ENCODE measurements at regions not wholly inside any gene's neighbourhood (a gene's known extent, or its start where the extent isn't known, plus 50 kb on each side); places are given as distances from the start of the nearest gene placed in this dataset.

DNA sequence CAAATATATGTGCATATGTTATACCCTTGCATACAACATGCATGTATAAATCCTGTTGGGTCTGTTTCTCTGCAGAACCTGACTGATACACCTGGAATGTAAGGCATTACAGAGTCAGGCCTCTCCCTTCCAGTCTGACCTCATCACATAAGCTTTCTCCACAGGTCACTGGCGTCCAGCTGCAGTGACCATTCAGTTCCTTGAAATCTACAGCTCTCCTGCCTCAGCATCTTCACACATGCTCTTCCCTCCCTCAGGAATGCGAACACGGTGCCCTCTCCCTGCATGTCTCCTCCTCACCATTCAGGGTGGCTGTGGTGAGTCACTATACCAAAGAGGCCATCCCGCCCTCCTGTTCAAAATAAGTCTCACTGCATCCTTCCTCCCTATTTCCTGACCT is 657.8 kb upstream of the B3GAT1 start:
- no peak for DNase-seq
- no peak for ATAC-seq
- TF ChIP-seq, protein P1, sequence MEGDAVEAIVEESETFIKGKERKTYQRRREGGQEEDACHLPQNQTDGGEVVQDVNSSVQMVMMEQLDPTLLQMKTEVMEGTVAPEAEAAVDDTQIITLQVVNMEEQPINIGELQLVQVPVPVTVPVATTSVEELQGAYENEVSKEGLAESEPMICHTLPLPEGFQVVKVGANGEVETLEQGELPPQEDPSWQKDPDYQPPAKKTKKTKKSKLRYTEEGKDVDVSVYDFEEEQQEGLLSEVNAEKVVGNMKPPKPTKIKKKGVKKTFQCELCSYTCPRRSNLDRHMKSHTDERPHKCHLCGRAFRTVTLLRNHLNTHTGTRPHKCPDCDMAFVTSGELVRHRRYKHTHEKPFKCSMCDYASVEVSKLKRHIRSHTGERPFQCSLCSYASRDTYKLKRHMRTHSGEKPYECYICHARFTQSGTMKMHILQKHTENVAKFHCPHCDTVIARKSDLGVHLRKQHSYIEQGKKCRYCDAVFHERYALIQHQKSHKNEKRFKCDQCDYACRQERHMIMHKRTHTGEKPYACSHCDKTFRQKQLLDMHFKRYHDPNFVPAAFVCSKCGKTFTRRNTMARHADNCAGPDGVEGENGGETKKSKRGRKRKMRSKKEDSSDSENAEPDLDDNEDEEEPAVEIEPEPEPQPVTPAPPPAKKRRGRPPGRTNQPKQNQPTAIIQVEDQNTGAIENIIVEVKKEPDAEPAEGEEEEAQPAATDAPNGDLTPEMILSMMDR (IDR thresholded peaks at IDR 0.05): no peak
- H3K36me3 ChIP-seq: no peaks in the 10 kb centered on the region
- H3K4me1 ChIP-seq: no peaks in the 10 kb centered on the region
- H3K4me3 ChIP-seq: no peak overlapping the region
- intact Hi-C loops (cut with DNase I): no loop called here
- peaks cover 0 to 11% (median 0%) of the 10 kb centered on the region in 7 donors for H3K27me3 ChIP-seq
- no peak overlapping the region for H3K27ac ChIP-seq
- 60 to 76% methylated on average over 4 of the region's 4 CpGs for WGBS, 2 donors
- H3K9me3 ChIP-seq: no peaks in the 10 kb centered on the region

DNA sequence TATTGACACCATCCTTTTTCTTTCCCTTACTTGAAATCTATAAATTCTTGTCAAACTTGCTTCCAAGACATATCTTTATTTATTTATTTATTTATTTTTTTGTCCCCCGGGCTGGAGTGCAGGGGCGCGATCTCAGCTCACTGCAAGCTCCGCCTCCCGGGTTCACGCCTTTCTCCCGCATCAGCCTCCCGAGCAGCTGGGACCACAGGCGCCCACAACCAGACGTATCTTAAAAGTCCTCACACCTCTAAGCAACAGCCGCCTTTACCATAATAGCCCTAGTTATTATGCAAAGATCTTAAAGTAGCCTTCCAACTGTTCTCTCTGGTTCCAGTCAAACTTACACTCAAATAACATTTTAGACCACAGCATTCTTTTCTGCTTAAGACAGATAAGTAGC is 657.0 kb upstream of the B3GAT1 start:
- Histone ChIP-seq H3K4me3 (no peak overlapping the region), H3K27me3 (peaks cover 0 to 11% (median 0%) of the 10 kb centered on the region in 7 donors), H3K4me1 (no peaks in the 10 kb centered on the region), H3K9me3 (no peaks in the 10 kb centered on the region), H3K36me3 (no peaks in the 10 kb centered on the region), H3K27ac (no peak overlapping the region)
- DNase-seq (no peak), ATAC-seq (no peak)
- 88 to 89% methylated on average over 11 of the region's 11 CpGs for WGBS, 2 donors
- TF ChIP-seq, protein P1 (IDR thresholded peaks at IDR 0.05): no peak
- intact Hi-C loops (cut with DNase I): no loop called here

DNA sequence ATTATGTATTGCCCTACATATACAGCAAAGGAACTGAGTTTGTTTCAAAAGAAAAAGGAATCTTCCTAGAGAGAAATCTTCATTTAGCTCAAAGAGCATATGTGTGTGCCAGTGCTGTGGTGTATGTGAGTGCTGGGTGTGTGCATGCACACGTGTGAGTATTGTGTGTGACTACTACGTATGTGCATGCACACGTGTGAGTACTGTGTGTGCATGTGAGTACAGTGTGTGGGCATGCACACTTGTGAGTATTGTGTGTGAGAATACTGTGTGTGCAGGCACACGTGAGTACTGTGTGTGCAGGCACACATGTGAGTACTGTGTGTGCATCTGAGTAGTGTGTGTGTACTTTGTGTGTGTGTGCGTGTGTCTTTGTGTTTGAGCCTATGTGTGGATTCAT is 651.0 kb upstream of the B3GAT1 start:
- 50 to 64% methylated on average over 5 of the region's 5 CpGs for WGBS, 2 donors
- DNase-seq (no peak), ATAC-seq (no peak)
- Histone ChIP-seq H3K27me3 (peaks cover 0 to 6% (median 2%) of the 10 kb centered on the region in 7 donors), H3K27ac (no peak overlapping the region), H3K4me3 (no peak overlapping the region), H3K4me1 (no peaks in the 10 kb centered on the region), H3K36me3 (no peaks in the 10 kb centered on the region), H3K9me3 (peaks cover 0 to 30% (median 9%) of the 10 kb centered on the region in 11 donors)
- intact Hi-C loops (cut with DNase I): no loop called here
- TF ChIP-seq, protein P1 (IDR thresholded peaks at IDR 0.05): no peak

DNA sequence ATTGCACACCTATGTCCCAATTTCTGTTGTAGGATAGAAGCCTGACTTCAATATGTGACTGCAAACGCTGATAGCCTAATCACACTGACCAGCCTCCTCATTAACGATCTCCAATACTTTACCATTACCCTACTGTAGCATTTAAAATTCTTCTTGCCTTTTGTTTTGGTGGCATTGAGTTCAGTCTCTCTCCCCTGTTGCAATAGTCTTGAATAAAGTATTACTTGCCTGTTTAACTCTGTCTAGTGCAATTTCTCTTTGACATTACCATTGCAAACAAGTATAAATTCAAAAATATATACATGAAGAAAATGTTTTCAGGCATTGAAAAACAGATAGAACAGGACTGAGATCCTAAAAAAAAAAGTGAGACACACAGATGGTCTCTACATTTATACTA is 649.1 kb upstream of the B3GAT1 start:
- no peaks in the 10 kb centered on the region for H3K36me3 ChIP-seq
- ATAC-seq: no peak
- no peak overlapping the region for H3K4me3 ChIP-seq
- WGBS, 2 donors: 76 to 82% methylated on average over 2 of the region's 2 CpGs
- TF ChIP-seq, protein P1 (IDR thresholded peaks at IDR 0.05): no peak
- H3K9me3 ChIP-seq: peaks cover 0 to 30% (median 9%) of the 10 kb centered on the region in 11 donors
- no peaks in the 10 kb centered on the region for H3K4me1 ChIP-seq
- H3K27me3 ChIP-seq: peaks cover 0 to 9% (median 6%) of the 10 kb centered on the region in 7 donors
- H3K27ac ChIP-seq: no peak overlapping the region
- intact Hi-C loops (cut with DNase I): no loop called here
- DNase-seq: no peak

Data from heart right ventricle (tissue), 16 donors.